Left lobe of liver (tissue), 2 donors: ENCODE measurements at regions not wholly inside any gene's neighbourhood (a gene's known extent, or its start where the extent isn't known, plus 50 kb on each side); places are given as distances from the start of the nearest gene placed in this dataset.
"Not testable (repeated sequence)": the region's sequence is repeated elsewhere in the genome, so short reads cannot be mapped to it uniquely, and the experiment has no call there.

Experiments used
- ATAC-seq: fragments of 200-7000 bp; cut with Tn5 transposase; one replicate; pipeline ENCODE4 v1.9.1; 2020; ENCODE audit warnings: mild to moderate bottlenecking, moderate library complexity
- DNase-seq: peaks from one replicate; pipeline ENCODE4 v3.0.0-alpha.2; 2020; ENCODE audit warnings: low spot score
- donor health status: DM: no; HTN: no; CAD: no; lungs with moderate emphysema.
- donor health status: DM: no; HTN: yes; CAD: no.

DNA sequence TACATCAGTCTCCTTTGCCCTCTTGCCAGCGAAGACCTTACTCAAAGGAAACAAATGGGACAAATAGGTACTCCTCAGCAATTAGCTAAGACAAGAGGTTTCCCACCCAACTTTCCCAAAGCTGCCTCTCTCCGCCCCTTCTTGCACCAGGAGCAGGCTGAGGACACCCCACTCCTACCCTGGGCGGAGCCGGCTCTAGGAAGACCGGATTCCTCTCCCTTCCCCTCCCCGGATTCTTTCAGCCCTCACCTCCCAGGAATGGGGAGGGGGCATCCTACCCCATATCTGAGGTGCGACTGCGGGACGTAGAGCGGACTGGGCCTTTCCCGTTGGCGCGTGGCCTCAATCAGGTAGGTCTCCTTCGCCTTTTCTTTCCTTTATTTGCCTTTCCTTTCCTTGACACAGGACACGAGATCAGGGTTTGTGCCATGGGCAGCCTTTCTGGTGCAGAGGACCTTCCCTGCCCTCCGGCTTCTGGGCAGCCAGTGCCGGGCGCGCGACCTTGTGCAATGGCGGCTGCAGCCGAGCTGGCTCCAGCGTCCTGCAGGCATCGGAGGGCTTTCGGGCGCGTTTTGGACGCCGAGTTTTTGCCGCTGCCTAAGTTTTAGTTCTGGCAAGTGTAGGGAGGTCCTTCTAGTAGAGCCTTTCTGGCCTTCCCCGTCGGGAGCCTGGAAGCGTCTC lies 279.9 kb downstream of the PLS3 start:
- ATAC-seq, DNase-seq: not testable (repeated sequence)

- DNase-seq, ATAC-seq: not testable (repeated sequence)
Measured at GRCh38 chrX:115850986-115851385, 290.0 kb downstream of the PLS3 start.

- DNase-seq, ATAC-seq: not testable (repeated sequence)
Measured at GRCh38 chrX:115853260-115853659, 292.3 kb downstream of the PLS3 start.

DNA sequence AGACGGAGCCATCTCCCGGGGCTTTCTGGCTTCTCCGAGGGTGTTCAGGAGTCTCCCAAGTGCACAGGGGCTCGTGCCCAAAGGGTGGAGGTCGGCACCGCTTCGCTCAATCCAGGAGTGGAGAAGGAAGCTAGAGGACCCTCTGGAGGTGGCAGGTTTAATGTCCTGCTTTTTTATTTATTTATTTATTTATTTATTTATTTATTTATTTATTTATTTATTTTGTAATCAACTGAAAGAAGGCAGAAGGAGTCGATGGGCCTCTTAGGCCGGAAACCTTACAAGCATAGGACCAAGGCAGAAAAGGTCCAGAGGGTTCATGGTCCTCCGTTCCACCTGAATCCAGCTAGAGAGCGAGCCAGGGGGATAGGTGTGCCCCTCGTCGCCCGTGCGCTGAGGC lies 289.4 kb upstream of the AGTR2 start:
- ATAC-seq, DNase-seq: not testable (repeated sequence)

DNA sequence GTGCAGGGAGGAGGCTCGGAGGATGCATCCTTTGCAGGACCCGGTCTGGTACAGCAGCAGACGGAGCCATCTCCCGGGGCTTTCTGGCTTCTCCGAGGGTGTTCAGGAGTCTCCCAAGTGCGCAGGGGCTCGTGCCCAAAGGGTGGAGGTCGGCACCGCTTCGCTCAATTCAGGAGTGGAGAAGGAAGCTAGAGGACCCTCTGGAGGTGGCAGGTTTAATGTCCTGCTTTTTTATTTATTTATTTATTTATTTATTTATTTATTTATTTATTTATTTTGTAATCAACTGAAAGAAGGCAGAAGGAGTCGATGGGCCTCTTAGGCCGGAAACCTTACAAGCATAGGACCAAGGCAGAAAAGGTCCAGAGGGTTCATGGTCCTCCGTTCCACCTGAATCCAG lies 286.4 kb upstream of the AGTR2 start:
- ATAC-seq, DNase-seq: not testable (repeated sequence)

GRCh38 chrX:115888041-115888440 lies 282.5 kb upstream of the AGTR2 start:
- not testable (repeated sequence) for ATAC-seq, DNase-seq

DNA sequence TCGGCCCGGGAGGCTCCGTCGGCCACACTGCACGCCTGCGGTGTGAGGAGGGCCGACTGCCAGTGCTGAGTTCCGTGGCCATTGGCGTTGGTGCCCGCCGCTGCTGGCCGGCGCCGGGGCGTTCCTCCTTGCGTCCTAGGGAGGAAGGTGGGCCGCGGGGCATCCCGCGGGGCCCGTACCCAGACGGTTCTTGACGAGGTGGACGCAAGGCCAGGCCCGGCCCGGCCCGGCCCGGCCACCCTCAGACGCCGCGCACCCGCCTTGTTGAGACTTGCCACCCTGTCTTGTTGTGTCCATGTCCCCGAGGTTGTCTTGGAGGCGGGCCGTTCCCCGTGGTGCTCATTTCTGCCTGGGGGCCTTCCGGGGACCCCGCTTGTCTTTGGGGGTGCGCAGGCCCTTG lies 282.0 kb upstream of the AGTR2 start:
- not testable (repeated sequence) for ATAC-seq, DNase-seq

DNA sequence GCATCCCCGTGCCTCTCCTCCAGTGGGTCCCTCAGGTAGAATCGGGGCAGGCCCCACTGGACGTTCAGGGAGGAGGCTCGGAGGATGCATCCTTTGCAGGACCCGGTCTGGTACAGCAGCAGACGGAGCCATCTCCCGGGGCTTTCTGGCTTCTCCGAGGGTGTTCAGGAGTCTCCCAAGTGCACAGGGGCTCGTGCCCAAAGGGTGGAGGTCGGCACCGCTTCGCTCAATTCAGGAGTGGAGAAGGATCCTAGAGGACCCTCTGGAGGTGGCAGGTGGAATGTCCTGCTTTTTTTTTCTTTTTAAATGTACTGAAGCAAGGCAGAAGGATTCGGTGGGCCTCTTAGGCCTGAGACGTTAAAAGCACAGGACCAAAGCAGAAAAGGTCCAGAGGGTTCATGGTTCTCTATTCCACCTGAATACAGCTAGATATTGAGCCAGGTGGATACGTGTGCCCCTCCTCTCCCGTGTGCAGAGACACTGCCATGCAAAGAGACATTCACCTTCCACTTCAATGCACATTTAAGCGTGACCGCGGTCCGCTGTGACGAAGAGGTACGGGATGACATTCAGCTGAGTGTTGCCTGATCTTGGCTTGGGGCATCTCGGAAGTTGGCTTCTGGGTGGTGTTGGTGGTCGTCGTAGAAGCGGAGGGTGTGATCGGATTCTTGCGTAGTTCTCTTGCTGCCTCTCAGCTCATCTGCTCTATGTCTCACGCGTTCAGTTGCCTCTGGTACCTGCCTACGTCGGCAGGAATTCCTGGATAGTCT lies 281.2 kb upstream of the AGTR2 start:
- ATAC-seq, result no peak
- no peak for DNase-seq

DNA sequence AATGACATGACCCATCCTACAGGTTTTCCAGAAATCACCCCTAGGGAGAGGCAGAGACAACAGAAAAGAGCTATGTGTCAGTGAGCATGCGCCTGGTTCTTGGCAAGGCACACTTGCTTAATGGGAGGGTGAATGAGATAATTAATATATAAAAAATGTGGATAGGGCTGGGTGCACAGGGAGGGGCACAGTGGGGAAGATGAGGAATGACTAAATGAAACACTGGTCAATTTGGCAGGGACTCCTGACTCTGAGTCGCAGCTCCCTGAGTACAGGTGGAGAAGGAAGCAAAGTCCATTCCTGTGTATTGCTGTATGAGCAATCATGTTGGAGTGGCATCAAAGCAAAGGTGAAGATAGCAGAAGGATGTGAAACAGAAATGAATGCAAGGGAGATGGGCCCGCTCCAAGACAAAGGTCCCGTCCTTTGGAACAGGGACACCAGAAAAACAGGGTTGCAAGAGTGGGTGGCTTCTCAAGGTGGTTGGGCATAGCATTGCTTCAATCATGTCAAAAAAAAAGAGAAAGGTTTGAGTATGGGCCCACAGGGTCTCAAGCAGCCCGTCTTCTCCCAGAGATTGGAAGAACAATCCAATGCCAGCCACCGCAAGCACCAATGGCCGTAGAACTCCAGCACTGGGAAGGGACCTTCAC lies 278.4 kb upstream of the AGTR2 start:
- DNase-seq (no peak), ATAC-seq (peak; percentile 88)

DNA sequence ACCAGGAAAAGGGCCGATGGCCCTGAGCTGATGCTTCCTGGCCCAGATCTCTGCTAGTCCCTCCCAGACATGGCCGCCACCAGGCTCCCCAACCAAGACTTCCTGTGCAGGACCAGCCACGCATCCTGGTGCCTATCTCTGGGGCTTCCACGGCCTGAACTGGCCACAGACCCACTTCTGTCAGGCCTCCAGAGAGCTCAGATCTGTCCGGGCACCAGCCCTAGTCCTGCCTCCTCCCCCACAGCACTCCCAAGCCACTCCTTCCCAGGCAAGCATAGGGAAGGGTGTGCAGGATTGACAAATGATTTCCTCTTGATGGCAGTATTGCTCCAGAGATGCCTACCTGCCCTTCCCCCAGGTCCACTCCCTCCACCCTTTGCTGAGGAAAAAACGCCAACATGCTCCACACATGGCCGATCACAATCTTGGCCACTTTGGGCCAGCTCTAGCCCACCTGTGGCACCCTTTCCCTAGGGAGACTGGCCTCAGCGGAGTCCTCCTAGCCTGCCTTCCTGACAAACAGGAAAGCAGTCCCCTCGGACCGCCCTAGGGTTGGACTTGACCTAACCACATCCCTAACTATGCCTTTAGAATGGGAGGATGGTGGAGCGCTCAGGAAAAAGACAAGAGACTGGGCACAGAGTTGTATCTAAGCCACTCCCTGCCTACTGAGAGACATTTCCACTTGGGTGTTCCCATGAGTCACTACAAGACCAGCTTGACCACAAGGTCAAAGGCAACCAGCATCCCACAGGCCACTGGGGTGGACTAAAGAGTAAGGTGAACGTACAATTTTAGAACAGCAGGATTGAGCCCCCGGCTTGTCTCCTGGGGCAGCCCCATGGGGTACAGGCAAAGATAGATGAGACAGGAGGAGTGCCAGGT lies 277.5 kb upstream of the AGTR2 start:
- DNase-seq (no peak), ATAC-seq (peak; percentile 54)

DNA sequence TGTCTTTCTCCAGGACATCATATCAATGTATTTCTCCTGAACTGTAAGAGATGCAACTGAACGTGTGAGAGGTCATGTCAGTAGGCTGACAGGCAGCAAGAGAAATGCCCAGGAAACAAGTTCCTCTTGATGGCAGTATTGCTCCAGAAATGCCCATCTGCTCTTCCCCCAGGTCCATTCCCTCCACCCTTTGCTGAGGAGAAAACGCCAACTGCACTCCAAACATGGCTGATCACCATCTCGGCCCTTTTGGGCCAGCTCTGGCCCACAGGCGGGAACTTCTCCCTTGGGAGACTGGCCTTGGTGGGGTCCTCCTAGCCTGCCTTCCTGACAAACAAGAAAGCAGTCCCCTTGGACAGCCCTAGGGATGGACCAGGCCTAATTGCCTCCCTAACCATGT lies 276.5 kb upstream of the AGTR2 start:
- DNase-seq (no peak), ATAC-seq (no peak)

GRCh38 chrX:115895678-115896329 lies 274.7 kb upstream of the AGTR2 start:
- DNase-seq (no peak), ATAC-seq (no peak)

DNA sequence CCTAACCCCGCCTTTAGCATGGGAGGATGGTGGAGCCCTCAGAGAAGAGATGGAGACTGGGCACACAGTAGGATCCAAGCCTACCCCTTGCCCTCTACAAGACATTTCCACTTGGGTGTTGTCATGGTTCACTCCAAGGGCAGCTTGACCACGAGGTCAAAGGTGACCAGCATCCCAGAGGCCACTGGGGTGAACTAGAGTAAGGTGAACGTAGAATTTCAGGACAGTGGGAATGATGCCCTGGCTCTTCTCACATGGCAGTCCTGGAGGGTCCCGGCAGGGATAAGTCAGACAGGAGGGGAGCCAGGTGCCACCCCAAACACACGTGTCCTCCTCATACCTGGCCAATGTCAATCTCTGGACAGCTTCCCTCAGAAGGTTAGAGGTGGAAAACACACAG lies 274.2 kb upstream of the AGTR2 start:
- no peak for ATAC-seq

GRCh38 chrX:115897956-115898355 lies 272.6 kb upstream of the AGTR2 start:
- DNase-seq (no peak), ATAC-seq (no peak)

More for the DNA sequence above, 274.2 kb upstream of the AGTR2 start:
- DNase-seq, result no peak

DNA sequence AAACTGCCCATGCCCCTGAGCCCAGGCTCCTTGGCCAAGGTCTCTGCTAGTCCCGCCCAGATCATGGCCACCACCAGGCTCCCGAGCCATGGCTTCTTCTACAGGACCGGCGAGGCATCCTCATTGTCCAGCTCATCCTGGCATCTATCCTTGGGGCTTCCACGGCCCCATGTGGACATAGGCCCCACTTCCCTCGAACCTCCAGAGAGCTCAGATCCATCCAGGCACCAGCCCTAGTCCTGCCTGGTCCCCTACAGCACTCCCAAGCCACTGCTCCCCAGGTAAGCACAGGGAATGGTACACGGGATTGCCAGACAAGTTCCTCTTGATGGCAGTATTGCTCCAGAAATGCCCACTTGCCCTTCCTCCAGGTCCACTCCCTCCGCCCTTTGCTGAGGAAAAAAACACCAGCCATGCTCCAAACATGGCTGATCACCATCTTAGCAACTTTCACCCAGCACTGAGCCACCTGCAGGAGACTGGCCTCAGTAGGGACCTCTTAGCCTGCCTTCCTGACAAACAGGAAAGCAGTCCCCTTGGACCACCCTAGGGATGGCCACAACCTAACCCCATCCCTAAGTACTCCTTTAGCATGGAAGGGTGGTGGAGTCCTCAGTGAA lies 272.1 kb upstream of the AGTR2 start:
- ATAC-seq, result no peak
- no peak for DNase-seq

DNA sequence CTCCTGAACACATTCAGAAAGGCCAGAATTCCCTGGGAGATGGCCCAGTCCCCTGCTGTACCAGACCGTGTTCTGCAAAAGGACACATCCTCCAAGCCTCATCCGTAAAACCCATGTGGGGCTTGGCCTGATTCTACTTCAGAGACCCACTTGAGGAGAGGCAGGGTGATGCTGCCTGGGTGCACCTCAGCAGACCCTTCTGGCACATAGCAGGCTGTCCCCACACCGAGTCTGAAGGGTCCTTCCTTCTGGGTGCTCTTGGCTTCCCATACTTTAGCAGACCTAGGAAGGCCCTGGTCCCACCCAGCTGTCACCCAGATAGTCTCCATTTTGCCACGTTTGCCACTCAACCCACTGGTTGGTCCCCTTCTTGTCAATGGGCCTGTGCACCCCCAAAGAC lies 270.1 kb upstream of the AGTR2 start:
- DNase-seq (no peak), ATAC-seq (no peak)

DNA sequence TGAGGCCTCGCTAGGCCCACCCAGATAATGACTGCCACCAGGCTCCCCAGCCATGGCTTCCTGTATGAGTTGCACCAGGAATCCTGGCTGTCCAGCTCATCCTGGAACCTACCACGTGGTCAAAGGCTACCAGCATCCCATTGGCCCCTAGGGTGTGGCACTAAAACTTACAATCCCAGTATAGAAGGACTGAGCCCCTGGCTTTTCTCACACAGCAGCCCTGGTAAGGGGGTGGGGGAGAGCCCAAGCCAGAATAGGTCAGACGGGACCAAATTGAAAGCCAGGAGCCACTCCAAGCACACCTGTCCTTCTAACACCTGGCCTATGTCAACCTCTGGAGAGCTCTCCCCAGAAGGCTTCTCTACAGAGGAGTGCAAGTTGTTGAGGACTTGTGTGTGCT lies 269.3 kb upstream of the AGTR2 start:
- DNase-seq (no peak), ATAC-seq (no peak)

DNA sequence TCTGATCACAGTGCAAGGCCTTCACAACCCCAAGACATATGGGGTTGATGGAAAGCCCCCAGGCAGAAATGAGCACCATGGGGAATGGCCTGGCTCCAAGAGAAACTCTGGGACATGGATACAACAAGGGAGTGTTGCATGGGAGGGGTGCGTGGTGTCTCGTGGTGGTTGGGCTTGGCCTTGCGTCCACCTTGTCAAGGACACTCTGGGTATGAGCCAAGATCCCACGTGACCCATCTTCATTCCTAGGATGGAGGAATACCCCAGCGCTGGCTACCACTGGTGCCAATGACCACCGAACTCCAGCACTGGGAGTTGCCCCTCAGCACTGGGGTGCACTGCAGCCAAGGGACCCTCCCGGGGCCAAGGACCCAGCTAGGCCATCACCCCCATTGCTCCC lies 267.5 kb upstream of the AGTR2 start:
- DNase-seq (no peak), ATAC-seq (no peak)

- no peak for ATAC-seq
- DNase-seq, result no peak
Measured at GRCh38 chrX:115906276-115906675, 264.3 kb upstream of the AGTR2 start.

DNA sequence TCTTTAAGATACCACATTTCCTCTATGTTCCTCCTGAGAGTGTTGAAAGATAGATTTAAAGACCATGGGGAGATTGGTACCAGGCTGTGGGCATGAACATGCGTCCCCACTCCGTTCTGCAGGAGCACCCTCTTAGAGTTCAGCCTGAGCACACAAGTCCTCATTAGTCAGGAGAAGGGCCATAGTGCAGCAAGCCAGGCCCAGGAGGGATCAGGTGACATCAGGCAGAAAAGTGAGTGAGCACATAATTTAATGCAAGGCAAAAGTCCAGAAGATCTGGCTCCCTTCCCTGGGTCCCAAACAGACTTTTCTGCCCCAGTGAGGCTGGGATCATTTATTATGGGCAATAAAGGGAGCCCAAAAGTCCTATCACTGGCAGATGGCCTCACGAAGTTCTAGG lies 263.7 kb upstream of the AGTR2 start:
- DNase-seq (no peak), ATAC-seq (peak; percentile 63)
